OCI-LY3 (cell line): ENCODE measurements at regions not wholly inside any gene's neighbourhood (a gene's known extent, or its start where the extent isn't known, plus 50 kb on each side); places are given as distances from the start of the nearest gene placed in this dataset.

ENCODE experiments used
- H2AFZ ChIP-seq: fragments of 200-600, 300-600 bp; shearing (Covaris generic); 2 replicates; pipeline ENCODE4 v1.6.0; 2014; ENCODE audit warnings: antibody characterized with exemption, low read depth, low read length
- H3K27ac ChIP-seq: fragments of 200-600, 300-600 bp; sonication (generic); 2 replicates; pipeline ENCODE4 v1.5.1; 2014; ENCODE audit warnings: mild to moderate bottlenecking, low read length, moderate library complexity, mixed read lengths
- H3K27me3 ChIP-seq: fragments of 200-600, 300-600 bp; sonication (generic); 2 replicates; pipeline ENCODE4 v1.6.1; 2014; ENCODE audit warnings: low read depth, low read length, mixed read lengths
- H3K36me3 ChIP-seq: fragments of 200-600, 300-600 bp; sonication (generic); replicated peaks from 2 replicates; pipeline ENCODE3; 2014; ENCODE audit warnings: low read depth, low read length, mixed read lengths
- H3K4me1 ChIP-seq: fragments of 300-600, 200-600 bp; sonication (generic); 2 replicates; pipeline ENCODE4 v1.6.1; 2014; ENCODE audit warnings: low read length, mixed read lengths
- H3K4me2 ChIP-seq: fragments of 200-600, 300-600 bp; sonication (generic); 2 replicates; pipeline ENCODE4 v1.6.1; 2014; ENCODE audit warnings: low read length, mixed read lengths
- H3K4me3 ChIP-seq: fragments of 300-600, 200-600 bp; sonication (generic); 2 replicates; pipeline ENCODE4 v1.5.1; 2014; ENCODE audit warnings: antibody characterized with exemption, mild to moderate bottlenecking, low read length, moderate library complexity
- H3K79me2 ChIP-seq: fragments of 300-600, 200-600 bp; shearing (Covaris generic); 2 replicates; pipeline ENCODE4 v1.6.1; 2014; ENCODE audit warnings: mild to moderate bottlenecking, low read length, mixed read lengths
- H3K9ac ChIP-seq: fragments of 300-600, 200-600 bp; shearing (Covaris generic); 2 replicates; pipeline ENCODE4 v1.6.0; 2014; ENCODE audit warnings: mild to moderate bottlenecking, low read length, moderate library complexity
- H3K9me3 ChIP-seq: fragments of 200-600, 300-600 bp; shearing (Covaris generic); 2 replicates; pipeline ENCODE4 v1.6.1; 2014; ENCODE audit warnings: low read length, mixed read lengths; ENCODE audit not compliant: insufficient read depth
- H4K20me1 ChIP-seq: fragments of 200-600, 300-600 bp; sonication (generic); 2 replicates; pipeline ENCODE4 v1.6.1; 2016; ENCODE audit warnings: low read length, mixed read lengths; ENCODE audit not compliant: insufficient read depth
- EZH2phosphoT487 ChIP-seq: fragments of 200-600 bp; shearing (Covaris generic); IDR thresholded peaks from 2 replicates; pipeline ENCODE4 v1.6.1; 2018; ENCODE audit warnings: antibody characterized with exemption, mixed run types, low read depth
- TF ChIP-seq, protein P1 (sequence below): fragments of 200-600, 300-600 bp; sonication (generic); IDR thresholded peaks from 2 replicates; pipeline ENCODE4 v1.5.1; 2014; ENCODE audit warnings: antibody characterized with exemption, low read length, low read depth

DNA sequence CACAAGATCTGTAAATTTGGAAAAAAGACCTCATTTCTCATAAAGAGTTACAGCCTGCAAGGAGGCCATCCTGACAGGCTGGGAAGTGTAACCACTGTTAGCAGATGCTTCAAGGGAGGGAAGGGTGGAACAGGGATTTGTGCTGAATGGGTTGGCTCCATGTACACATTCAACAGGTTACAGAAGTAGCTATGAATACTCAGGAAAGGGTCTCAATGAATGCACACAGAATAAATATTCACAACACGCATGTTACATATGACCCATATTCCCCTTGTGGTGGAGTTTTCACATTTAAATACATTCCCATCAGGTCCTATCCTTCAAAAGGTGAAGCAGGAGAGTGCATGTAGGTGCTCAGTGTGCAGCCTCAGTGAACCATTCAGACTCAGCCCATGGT lies 316.4 kb upstream of the COBL start:
- H3K9ac ChIP-seq: no peak overlapping the region
- H3K4me3 ChIP-seq: no peak overlapping the region
- H3K9me3 ChIP-seq: no peaks in the 10 kb centered on the region
- no peak overlapping the region for H3K4me2 ChIP-seq
- no peaks in the 10 kb centered on the region for H3K4me1 ChIP-seq
- no peaks in the 10 kb centered on the region for H4K20me1 ChIP-seq
- H3K27ac ChIP-seq: no peak overlapping the region
- no peaks in the 10 kb centered on the region for H3K27me3 ChIP-seq
- TF ChIP-seq, protein P1, sequence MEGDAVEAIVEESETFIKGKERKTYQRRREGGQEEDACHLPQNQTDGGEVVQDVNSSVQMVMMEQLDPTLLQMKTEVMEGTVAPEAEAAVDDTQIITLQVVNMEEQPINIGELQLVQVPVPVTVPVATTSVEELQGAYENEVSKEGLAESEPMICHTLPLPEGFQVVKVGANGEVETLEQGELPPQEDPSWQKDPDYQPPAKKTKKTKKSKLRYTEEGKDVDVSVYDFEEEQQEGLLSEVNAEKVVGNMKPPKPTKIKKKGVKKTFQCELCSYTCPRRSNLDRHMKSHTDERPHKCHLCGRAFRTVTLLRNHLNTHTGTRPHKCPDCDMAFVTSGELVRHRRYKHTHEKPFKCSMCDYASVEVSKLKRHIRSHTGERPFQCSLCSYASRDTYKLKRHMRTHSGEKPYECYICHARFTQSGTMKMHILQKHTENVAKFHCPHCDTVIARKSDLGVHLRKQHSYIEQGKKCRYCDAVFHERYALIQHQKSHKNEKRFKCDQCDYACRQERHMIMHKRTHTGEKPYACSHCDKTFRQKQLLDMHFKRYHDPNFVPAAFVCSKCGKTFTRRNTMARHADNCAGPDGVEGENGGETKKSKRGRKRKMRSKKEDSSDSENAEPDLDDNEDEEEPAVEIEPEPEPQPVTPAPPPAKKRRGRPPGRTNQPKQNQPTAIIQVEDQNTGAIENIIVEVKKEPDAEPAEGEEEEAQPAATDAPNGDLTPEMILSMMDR: no peak
- TF ChIP-seq EZH2phosphoT487: no peak
- H3K36me3 ChIP-seq: no peaks in the 10 kb centered on the region
- H3K79me2 ChIP-seq: no peaks in the 10 kb centered on the region
- H2AFZ ChIP-seq: no peak overlapping the region

DNA sequence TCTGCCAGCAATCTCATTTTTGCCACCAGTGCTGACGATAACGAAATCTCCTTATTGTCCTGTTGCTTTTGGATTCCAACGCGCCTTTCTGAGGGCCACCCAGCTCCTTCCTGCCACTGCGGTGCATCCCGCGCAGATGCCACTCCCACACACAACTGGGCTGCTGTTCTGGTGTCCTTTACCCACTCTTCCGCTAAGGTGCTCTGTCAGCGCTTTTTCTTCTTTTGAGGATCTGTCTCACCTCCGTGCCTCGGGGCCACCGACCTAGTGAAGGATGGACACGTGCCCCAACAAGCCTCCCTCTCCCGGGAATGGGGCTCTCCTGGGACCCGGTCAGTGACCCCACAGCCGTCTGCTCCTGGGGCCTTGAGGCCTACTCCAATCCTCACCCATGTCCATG lies 314.3 kb upstream of the COBL start:
- Histone ChIP-seq H4K20me1 (no peaks in the 10 kb centered on the region), H3K27me3 (no peaks in the 10 kb centered on the region), H3K9me3 (no peaks in the 10 kb centered on the region), H3K4me1 (no peaks in the 10 kb centered on the region), H3K4me2 (no peak overlapping the region), H3K27ac (no peak overlapping the region), H3K36me3 (no peaks in the 10 kb centered on the region), H2AFZ (no peak overlapping the region), H3K79me2 (no peaks in the 10 kb centered on the region), H3K4me3 (no peak overlapping the region), H3K9ac (no peak overlapping the region)
- no peak for TF ChIP-seq EZH2phosphoT487
- TF ChIP-seq, protein P1: no peak

DNA sequence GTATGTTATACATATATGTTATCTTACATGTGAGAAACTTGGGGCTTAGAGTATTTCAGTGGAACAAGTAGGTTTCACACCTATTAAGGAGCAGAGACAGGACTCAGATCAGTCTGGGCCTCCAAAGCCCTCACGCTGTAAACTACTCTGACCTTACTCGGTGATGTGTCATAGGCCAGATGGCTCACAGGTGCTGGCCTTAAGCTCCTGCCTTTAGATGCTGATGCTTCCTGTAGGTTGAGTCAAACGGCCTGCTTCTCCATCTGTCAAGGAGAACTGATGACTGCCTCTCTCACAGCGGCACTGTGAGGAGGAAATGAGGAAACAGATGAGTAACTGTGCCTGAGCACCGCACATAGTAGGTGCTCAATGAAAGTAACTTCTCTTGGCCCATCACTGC lies 312.6 kb upstream of the COBL start:
- Histone ChIP-seq H3K9me3 (no peaks in the 10 kb centered on the region), H2AFZ (no peak overlapping the region), H3K27me3 (no peaks in the 10 kb centered on the region), H3K36me3 (no peaks in the 10 kb centered on the region), H3K4me2 (no peak overlapping the region), H3K4me3 (no peak overlapping the region), H3K4me1 (no peaks in the 10 kb centered on the region), H3K9ac (no peak overlapping the region), H3K79me2 (no peaks in the 10 kb centered on the region), H3K27ac (no peak overlapping the region), H4K20me1 (no peaks in the 10 kb centered on the region)
- TF ChIP-seq, protein P1: no peak
- TF ChIP-seq EZH2phosphoT487: no peak

DNA sequence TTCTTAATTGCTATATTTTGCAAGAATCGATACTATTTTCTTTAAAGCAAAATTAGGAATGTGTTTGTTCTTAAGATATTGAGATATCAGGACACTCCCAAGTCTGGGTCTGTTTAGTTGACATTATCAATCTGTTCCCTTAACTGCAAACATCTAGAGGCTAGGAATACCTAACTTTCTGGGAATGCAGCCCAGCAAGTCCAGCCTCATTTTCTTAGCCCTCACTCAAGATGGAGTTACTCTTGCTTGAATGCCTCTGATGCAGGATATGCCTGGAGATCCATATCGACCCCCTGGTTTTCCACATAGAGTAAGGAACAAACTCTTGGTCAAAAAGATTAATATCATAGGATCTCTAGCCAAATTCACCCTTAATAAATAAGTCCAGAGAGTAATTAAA lies 305.3 kb upstream of the COBL start:
- Histone ChIP-seq H2AFZ (no peak overlapping the region), H3K9ac (no peak overlapping the region), H3K27me3 (no peaks in the 10 kb centered on the region), H3K4me3 (no peak overlapping the region), H3K4me1 (no peaks in the 10 kb centered on the region), H3K36me3 (no peaks in the 10 kb centered on the region), H3K4me2 (no peak overlapping the region), H4K20me1 (no peaks in the 10 kb centered on the region), H3K79me2 (no peaks in the 10 kb centered on the region), H3K9me3 (no peaks in the 10 kb centered on the region), H3K27ac (no peak overlapping the region)
- TF ChIP-seq EZH2phosphoT487: no peak
- TF ChIP-seq, protein P1: no peak
